DOHH2 (cell line): ENCODE measurements at regions not wholly inside any gene's neighbourhood (a gene's known extent, or its start where the extent isn't known, plus 50 kb on each side); places are given as distances from the start of the nearest gene placed in this dataset.

Source experiments
- H3F3A ChIP-seq: fragments of 200-600 bp; sonication (generic), shearing (Covaris generic); 2 replicates; pipeline ENCODE4 v1.6.0; 2016; ENCODE audit warnings: antibody characterized with exemption, mild to moderate bottlenecking; ENCODE audit not compliant: control insufficient read depth, insufficient read depth
- H3K27ac ChIP-seq: fragments of 200-600 bp; sonication (generic); 2 replicates; pipeline ENCODE4 v1.5.1; 2014; ENCODE audit warnings: low read depth, mild to moderate bottlenecking, low read length, moderate library complexity
- H3K27me3 ChIP-seq: fragments of 200-600 bp; sonication (generic); 2 replicates; pipeline ENCODE4 v1.6.1; 2014; ENCODE audit warnings: mild to moderate bottlenecking, low read length, mixed read lengths; ENCODE audit not compliant: control insufficient read depth
- H3K36me3 ChIP-seq: fragments of 200-600 bp; sonication (generic); 2 replicates; pipeline ENCODE4 v1.6.1; 2014; ENCODE audit warnings: mild to moderate bottlenecking, low read length, moderate library complexity, mixed read lengths; ENCODE audit not compliant: control insufficient read depth
- H3K4me1 ChIP-seq: fragments of 200-600 bp; sonication (generic); 2 replicates; pipeline ENCODE4 v1.6.1; 2014; ENCODE audit warnings: mild to moderate bottlenecking, low read length, mixed read lengths; ENCODE audit not compliant: control insufficient read depth
- H3K4me2 ChIP-seq: fragments of 200-600 bp; sonication (generic); 2 replicates; pipeline ENCODE4 v1.6.0; 2014; ENCODE audit warnings: mild to moderate bottlenecking, low read length, moderate library complexity
- H3K4me3 ChIP-seq: fragments of 200-600 bp; sonication (generic); 2 replicates; pipeline ENCODE4 v1.5.1; 2014; ENCODE audit warnings: mild to moderate bottlenecking, low read length, mixed read lengths
- H3K79me2 ChIP-seq: fragments of 200-600 bp; sonication (generic); 2 replicates; pipeline ENCODE4 v1.6.1; 2014; ENCODE audit warnings: mild to moderate bottlenecking, low read length, mixed read lengths; ENCODE audit not compliant: control insufficient read depth
- H3K9me2 ChIP-seq: fragments of 200-600 bp; sonication (generic); replicated peaks from 2 replicates; pipeline ENCODE4 v1.6.1; 2014; ENCODE audit warnings: mild to moderate bottlenecking, low read length, mixed read lengths; ENCODE audit not compliant: control insufficient read depth
- H3K9me3 ChIP-seq: fragments of 200-600 bp; sonication (generic); 2 replicates; pipeline ENCODE4 v1.6.1; 2014; ENCODE audit warnings: antibody characterized with exemption, low read length, mixed read lengths; ENCODE audit not compliant: control insufficient read depth, insufficient read depth
- H4K20me1 ChIP-seq: fragments of 200-600 bp; sonication (generic); 2 replicates; pipeline ENCODE4 v1.6.0; 2014; ENCODE audit warnings: low read depth, mild to moderate bottlenecking, antibody characterized with exemption, low read length, moderate library complexity; ENCODE audit not compliant: control insufficient read depth, insufficient read depth
- EZH2phosphoT487 ChIP-seq: fragments of 200-600 bp; sonication (generic); IDR thresholded peaks from 2 replicates; pipeline ENCODE4 v1.6.1; 2017; ENCODE audit warnings: borderline replicate concordance, mild to moderate bottlenecking, antibody characterized with exemption, low read length, moderate library complexity, mixed read lengths
- TF ChIP-seq, protein P1 (sequence below): fragments of 200-600 bp; sonication (generic); IDR thresholded peaks from one replicate; pipeline ENCODE4 v1.5.1; 2014; ENCODE audit warnings: antibody characterized with exemption, mild to moderate bottlenecking, low read depth, low read length; ENCODE audit not compliant: poor library complexity, severe bottlenecking

DNA sequence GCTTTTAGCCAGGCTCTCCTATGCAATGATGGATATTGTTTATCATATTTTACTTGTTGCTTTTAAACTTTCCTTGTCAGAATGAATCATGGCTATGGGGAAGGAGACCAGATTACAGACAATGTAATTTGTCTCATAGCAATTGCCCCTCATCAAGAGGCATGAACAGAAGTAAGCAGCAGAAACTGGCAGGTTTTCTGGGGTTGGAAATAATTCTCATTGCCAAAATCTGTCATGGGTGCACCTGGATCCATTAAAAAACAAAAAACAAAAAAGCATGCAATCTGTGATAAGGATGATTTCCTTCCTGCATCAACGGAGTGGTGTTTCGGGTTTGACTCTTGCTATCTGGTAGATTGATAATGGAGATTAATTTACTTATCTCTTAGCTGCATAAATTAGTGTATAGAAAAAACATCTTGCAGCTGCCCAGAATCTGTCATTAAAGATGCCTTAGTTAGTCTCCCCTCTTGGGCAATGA is 419.6 kb downstream of the SOX11 start:
- Histone ChIP-seq H3K9me2 (no peaks in the 10 kb centered on the region), H3K4me2 (no peak overlapping the region), H3K4me3 (no peak overlapping the region), H3K36me3 (no peaks in the 10 kb centered on the region), H3K79me2 (no peaks in the 10 kb centered on the region), H3K27me3 (no peaks in the 10 kb centered on the region), H3K4me1 (no peaks in the 10 kb centered on the region), H3F3A (no peaks in the 10 kb centered on the region), H3K9me3 (no peaks in the 10 kb centered on the region), H3K27ac (no peak overlapping the region), H4K20me1 (no peaks in the 10 kb centered on the region)
- TF ChIP-seq, protein P1, sequence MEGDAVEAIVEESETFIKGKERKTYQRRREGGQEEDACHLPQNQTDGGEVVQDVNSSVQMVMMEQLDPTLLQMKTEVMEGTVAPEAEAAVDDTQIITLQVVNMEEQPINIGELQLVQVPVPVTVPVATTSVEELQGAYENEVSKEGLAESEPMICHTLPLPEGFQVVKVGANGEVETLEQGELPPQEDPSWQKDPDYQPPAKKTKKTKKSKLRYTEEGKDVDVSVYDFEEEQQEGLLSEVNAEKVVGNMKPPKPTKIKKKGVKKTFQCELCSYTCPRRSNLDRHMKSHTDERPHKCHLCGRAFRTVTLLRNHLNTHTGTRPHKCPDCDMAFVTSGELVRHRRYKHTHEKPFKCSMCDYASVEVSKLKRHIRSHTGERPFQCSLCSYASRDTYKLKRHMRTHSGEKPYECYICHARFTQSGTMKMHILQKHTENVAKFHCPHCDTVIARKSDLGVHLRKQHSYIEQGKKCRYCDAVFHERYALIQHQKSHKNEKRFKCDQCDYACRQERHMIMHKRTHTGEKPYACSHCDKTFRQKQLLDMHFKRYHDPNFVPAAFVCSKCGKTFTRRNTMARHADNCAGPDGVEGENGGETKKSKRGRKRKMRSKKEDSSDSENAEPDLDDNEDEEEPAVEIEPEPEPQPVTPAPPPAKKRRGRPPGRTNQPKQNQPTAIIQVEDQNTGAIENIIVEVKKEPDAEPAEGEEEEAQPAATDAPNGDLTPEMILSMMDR, result no peak
- no peak for TF ChIP-seq EZH2phosphoT487

DNA sequence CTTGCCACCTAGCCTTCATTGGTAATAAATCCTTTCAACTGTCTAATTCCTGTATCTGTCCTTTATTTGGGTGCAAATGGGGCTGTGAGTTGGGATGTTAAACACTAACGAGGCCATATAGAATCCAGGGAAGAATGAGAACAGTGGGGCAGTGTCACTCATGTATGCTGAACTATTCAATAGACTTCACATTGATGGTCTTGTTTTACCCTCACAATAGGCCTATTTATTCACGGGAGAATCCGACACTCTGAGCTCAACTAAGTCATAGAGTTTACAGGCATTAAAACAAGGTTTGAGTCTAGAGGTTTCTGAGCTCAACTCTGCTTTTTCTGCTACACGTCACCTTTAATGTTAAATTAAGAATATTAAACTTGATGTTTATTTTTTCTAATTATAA is 421.6 kb downstream of the SOX11 start:
- H3K4me1 ChIP-seq, result no peaks in the 10 kb centered on the region
- H3K9me3 ChIP-seq, result no peaks in the 10 kb centered on the region
- no peak overlapping the region for H3K27ac ChIP-seq
- no peaks in the 10 kb centered on the region for H4K20me1 ChIP-seq
- no peaks in the 10 kb centered on the region for H3K79me2 ChIP-seq
- no peaks in the 10 kb centered on the region for H3K27me3 ChIP-seq
- no peak overlapping the region for H3K4me3 ChIP-seq
- H3F3A ChIP-seq, result no peaks in the 10 kb centered on the region
- no peak overlapping the region for H3K4me2 ChIP-seq
- no peaks in the 10 kb centered on the region for H3K9me2 ChIP-seq
- no peak for TF ChIP-seq EZH2phosphoT487
- TF ChIP-seq, protein P1, result no peak
- no peaks in the 10 kb centered on the region for H3K36me3 ChIP-seq

DNA sequence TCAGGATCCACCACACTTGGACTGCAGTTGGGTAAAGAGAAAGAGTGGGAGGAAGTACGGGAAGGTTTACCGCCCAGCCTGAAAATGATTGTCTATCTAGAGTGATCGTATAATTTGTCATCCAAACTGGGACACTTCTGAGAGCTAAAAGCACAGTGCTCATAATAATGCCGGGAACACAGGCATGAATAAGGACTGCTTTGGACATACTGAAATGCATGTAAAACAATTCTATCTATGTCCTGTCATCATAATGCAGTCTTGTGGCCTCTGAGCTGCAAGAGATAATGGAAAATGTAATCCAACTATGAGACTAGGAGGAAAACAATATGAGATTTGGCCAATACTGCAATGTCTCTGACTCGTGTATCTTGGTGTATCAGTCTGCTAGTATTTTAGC is 435.5 kb downstream of the SOX11 start:
- Histone ChIP-seq H3K9me3 (no peaks in the 10 kb centered on the region), H3K36me3 (no peaks in the 10 kb centered on the region), H3K4me2 (no peak overlapping the region), H3F3A (0 out of 2 replicates have a peak, but pooled peaks cover 3% of the 10 kb centered on the region), H3K4me1 (0 out of 2 replicates have a peak, but pooled peaks cover 4% of the 10 kb centered on the region), H3K4me3 (no peak overlapping the region), H3K27ac (no peak overlapping the region), H3K9me2 (no peaks in the 10 kb centered on the region), H3K27me3 (no peaks in the 10 kb centered on the region), H4K20me1 (no peaks in the 10 kb centered on the region), H3K79me2 (no peaks in the 10 kb centered on the region)
- no peak for TF ChIP-seq EZH2phosphoT487
- TF ChIP-seq, protein P1, result no peak

DNA sequence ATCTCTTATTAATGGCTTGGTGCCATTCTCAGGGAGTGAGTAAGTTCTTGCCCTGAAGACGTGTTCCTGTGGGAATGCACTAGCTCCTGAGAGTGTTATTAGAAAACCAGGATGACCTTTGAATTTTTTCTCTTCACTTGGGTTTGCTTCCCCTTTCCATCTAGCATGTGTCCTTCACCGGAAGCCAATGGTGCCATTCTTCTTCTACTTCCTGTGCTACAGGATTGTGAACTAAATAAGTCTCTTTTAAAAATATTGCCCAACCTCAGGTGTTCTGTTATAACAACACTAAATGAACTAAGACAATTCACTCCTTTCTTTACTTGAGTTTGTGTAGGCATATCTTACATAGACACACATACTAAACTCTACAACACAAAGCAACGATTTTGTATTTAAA is 447.0 kb downstream of the SOX11 start:
- no peak overlapping the region for H3K4me3 ChIP-seq

More for the DNA sequence above, 447.0 kb downstream of the SOX11 start:
- H3K4me1 ChIP-seq, result peaks cover 9% of the 10 kb centered on the region
- no peaks in the 10 kb centered on the region for H3K36me3 ChIP-seq
- no peak overlapping the region for H3K4me2 ChIP-seq
- H3K79me2 ChIP-seq, result no peaks in the 10 kb centered on the region
- H3F3A ChIP-seq, result no peaks in the 10 kb centered on the region
- H3K9me2 ChIP-seq, result no peaks in the 10 kb centered on the region
- no peaks in the 10 kb centered on the region for H4K20me1 ChIP-seq
- H3K9me3 ChIP-seq, result 0 out of 2 replicates have a peak, but pooled peaks cover 5% of the 10 kb centered on the region
- no peak overlapping the region for H3K27ac ChIP-seq
- TF ChIP-seq EZH2phosphoT487, result no peak
- TF ChIP-seq, protein P1, result no peak
- H3K27me3 ChIP-seq, result no peaks in the 10 kb centered on the region
